Osteocyte (in vitro differentiated cells): ENCODE measurements at regions not wholly inside any gene's neighbourhood (a gene's known extent, or its start where the extent isn't known, plus 50 kb on each side); places are given as distances from the start of the nearest gene placed in this dataset.

Experiments
- DNase-seq: peaks from one replicate; pipeline ENCODE4 v3.0.0; 2021; ENCODE audit warnings: mixed read lengths; ENCODE audit not compliant: unreplicated experiment; ENCODE audit errors: extremely low spot score
- H3K27ac Mint-ChIP-seq: one replicate; pipeline ENCODE4 v1.8.0; 2021; ENCODE audit warnings: mild to moderate bottlenecking, mixed read lengths; ENCODE audit not compliant: unreplicated experiment
- H3K27me3 Mint-ChIP-seq: one replicate; pipeline ENCODE4 v1.8.0; 2021; ENCODE audit warnings: mixed read lengths; ENCODE audit not compliant: unreplicated experiment
- H3K36me3 Mint-ChIP-seq: one replicate; pipeline ENCODE4 v1.8.0; 2021; ENCODE audit warnings: mixed read lengths; ENCODE audit not compliant: unreplicated experiment
- H3K4me1 Mint-ChIP-seq: one replicate; pipeline ENCODE4 v1.8.0; 2021; ENCODE audit warnings: mixed read lengths; ENCODE audit not compliant: unreplicated experiment
- H3K4me3 Mint-ChIP-seq: one replicate; pipeline ENCODE4 v1.8.0; 2021; ENCODE audit warnings: mild to moderate bottlenecking, moderate library complexity, mixed read lengths; ENCODE audit not compliant: unreplicated experiment
- H3K9me3 Mint-ChIP-seq: one replicate; pipeline ENCODE4 v1.8.0; 2021; ENCODE audit warnings: mixed read lengths; ENCODE audit not compliant: unreplicated experiment
- CTCF ChIP-seq: fragments of 200-600 bp; sonication (generic); IDR thresholded peaks from 2 replicates; pipeline ENCODE4 v1.5.0; 2021; ENCODE audit warnings: antibody characterized with exemption, mild to moderate bottlenecking, moderate library complexity

GRCh38 chr17:12282056-12282455, 261.4 kb downstream of the MAP2K4 start:
- H3K27ac Mint-ChIP-seq, result peak overlapping the region; percentile 63
- peaks cover 30% of the 10 kb centered on the region for H3K4me1 Mint-ChIP-seq
- no peak overlapping the region for H3K4me3 Mint-ChIP-seq
- no peak for DNase-seq
- peaks cover 9% of the 10 kb centered on the region for H3K9me3 Mint-ChIP-seq
- H3K27me3 Mint-ChIP-seq, result no peaks in the 10 kb centered on the region
- TF ChIP-seq CTCF, result no peak
- H3K36me3 Mint-ChIP-seq, result no peaks in the 10 kb centered on the region

GRCh38 chr17:12287953-12288352, 267.3 kb downstream of the MAP2K4 start:
- H3K4me1 Mint-ChIP-seq, result peaks cover 9% of the 10 kb centered on the region
- no peaks in the 10 kb centered on the region for H3K9me3 Mint-ChIP-seq
- H3K36me3 Mint-ChIP-seq, result no peaks in the 10 kb centered on the region
- TF ChIP-seq CTCF, result no peak
- H3K27ac Mint-ChIP-seq, result no peak overlapping the region
- DNase-seq, result no peak
- H3K4me3 Mint-ChIP-seq, result no peak overlapping the region
- H3K27me3 Mint-ChIP-seq, result no peaks in the 10 kb centered on the region

GRCh38 chr17:12290207-12290606, 269.5 kb downstream of the MAP2K4 start:
- Mint-ChIP-seq H3K27ac (no peak overlapping the region), H3K4me3 (no peak overlapping the region), H3K4me1 (peaks cover 14% of the 10 kb centered on the region), H3K27me3 (no peaks in the 10 kb centered on the region), H3K36me3 (no peaks in the 10 kb centered on the region), H3K9me3 (no peaks in the 10 kb centered on the region)
- DNase-seq, result no peak
- no peak for TF ChIP-seq CTCF

DNA sequence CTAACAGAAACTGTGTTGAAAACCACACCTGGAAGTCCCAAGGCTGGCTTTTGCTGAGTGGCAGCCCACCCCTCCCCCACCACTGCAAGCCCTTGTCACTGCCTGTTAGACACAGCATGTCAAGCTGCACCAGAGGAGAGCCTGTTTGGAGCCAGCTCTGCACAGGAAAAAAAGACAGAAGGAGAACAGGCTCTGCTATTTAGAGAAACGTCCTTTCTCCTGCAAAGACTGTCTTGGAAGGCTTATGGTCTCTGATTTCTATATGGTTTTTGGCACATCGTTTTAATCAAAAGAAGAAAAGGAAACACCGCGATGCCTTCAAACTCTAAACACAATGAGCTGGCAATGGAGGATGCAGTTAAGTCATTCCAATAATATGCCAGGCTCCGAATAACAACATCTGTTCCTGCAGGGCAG, 275.5 kb downstream of the MAP2K4 start:
- no peak for DNase-seq
- Mint-ChIP-seq H3K27me3 (no peaks in the 10 kb centered on the region), H3K4me1 (peaks cover 25% of the 10 kb centered on the region), H3K36me3 (no peaks in the 10 kb centered on the region), H3K9me3 (no peaks in the 10 kb centered on the region), H3K27ac (peak overlapping the region; percentile 16), H3K4me3 (peak overlapping the region; percentile 39)
- TF ChIP-seq CTCF, result no peak

GRCh38 chr17:12301551-12301950, 280.9 kb downstream of the MAP2K4 start:
- no peak for TF ChIP-seq CTCF
- no peak for DNase-seq
- Mint-ChIP-seq H3K4me1 (peaks cover 15% of the 10 kb centered on the region), H3K36me3 (peaks cover 3% of the 10 kb centered on the region), H3K27me3 (no peaks in the 10 kb centered on the region), H3K9me3 (peaks cover 5% of the 10 kb centered on the region), H3K4me3 (no peak overlapping the region), H3K27ac (no peak overlapping the region)
